ENCODE measurements at regions not wholly inside any gene's neighbourhood (a gene's known extent, or its start where the extent isn't known, plus 50 kb on each side); places are given as distances from the start of the nearest gene placed in this dataset.

DNA sequence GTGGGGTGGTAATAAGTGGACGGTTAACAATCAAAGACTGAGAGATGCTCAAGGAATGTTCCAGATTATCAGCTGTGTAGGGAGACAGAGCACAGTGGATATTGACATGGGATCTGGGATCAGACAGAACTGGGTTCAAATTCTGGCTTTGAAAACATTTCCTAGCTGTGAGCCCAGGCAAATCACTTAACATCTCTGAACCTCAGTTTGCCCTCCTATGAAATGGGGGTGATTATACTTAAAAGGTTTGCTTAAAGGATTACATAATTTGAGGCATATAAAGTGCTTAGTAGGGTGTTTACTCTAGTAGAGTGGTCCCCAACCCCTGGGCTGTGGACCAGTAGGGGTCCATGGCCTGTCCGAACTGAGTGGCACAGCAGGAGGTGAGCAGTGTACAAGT, 260.0 kb upstream of the CRY1 start:
- TF ChIP-seq CTCF (IDR thresholded peaks at IDR 0.05) (no peak), POLR2A (IDR thresholded peaks at IDR 0.05) (no peak)

Data from testis (tissue), 2 donors.